ENCODE measurements at regions not wholly inside any gene's neighbourhood (a gene's known extent, or its start where the extent isn't known, plus 50 kb on each side); places are given as distances from the start of the nearest gene placed in this dataset.
"Not testable (repeated sequence)": the region's sequence is repeated elsewhere in the genome, so short reads cannot be mapped to it uniquely, and the experiment has no call there.

GRCh38 chr11:23212807-23213206 is 352.5 kb upstream of the CCDC179 start:
- ChIA-PET CTCF (no interaction called here), POLR2A (no interaction called here)
- Histone ChIP-seq H3K36me3 (ENCODE audit: insufficient read depth, low read length) (no peaks in the 10 kb centered on the region), H3K9me3 (ENCODE audit: low read length) (no peaks in the 10 kb centered on the region), H3K27ac (ENCODE audit: low read depth, low read length) (no peak overlapping the region), H3K4me3 (ENCODE audit: low read length) (no peak overlapping the region), H3K27me3 (ENCODE audit: insufficient read depth, low read length, poor library complexity, severe bottlenecking) (no peaks in the 10 kb centered on the region), H3K4me1 (ENCODE audit: insufficient read depth, low read length) (no peaks in the 10 kb centered on the region)
- Mint-ChIP-seq H3K4me3 (no peak overlapping the region), H3K9me3 (peaks cover 4 to 29% (median 15%) of the 10 kb centered on the region in 5 donors), H3K27me3 (no peaks in the 10 kb centered on the region), H3K4me1 (no peaks in the 10 kb centered on the region), H3K27ac (no peak overlapping the region), H3K36me3 (peaks cover 0 to 5% (median 0%) of the 10 kb centered on the region in 3 donors)
- DNase-seq = no peak

- Histone ChIP-seq H3K4me1 (ENCODE audit: insufficient read depth, low read length) (no peaks in the 10 kb centered on the region), H3K27me3 (ENCODE audit: insufficient read depth, low read length, poor library complexity, severe bottlenecking) (no peaks in the 10 kb centered on the region), H3K36me3 (ENCODE audit: insufficient read depth, low read length) (no peaks in the 10 kb centered on the region), H3K4me3 (ENCODE audit: low read length) (no peak overlapping the region), H3K9me3 (ENCODE audit: low read length) (no peaks in the 10 kb centered on the region), H3K27ac (ENCODE audit: low read depth, low read length) (no peak overlapping the region)
- no peak for DNase-seq
- Mint-ChIP-seq H3K4me1 (no peaks in the 10 kb centered on the region), H3K4me3 (no peak overlapping the region), H3K27ac (no peak overlapping the region), H3K9me3 (peaks cover 11 to 30% (median 20%) of the 10 kb centered on the region in 5 donors), H3K36me3 (peaks cover 0 to 5% (median 0%) of the 10 kb centered on the region in 3 donors), H3K27me3 (no peaks in the 10 kb centered on the region)
- POLR2A ChIA-PET = no interaction called here
- CTCF ChIA-PET = no interaction called here
These were observed 356.8 kb upstream of the CCDC179 start for GRCh38 chr11:23217072-23217471.

GRCh38 chr11:23220086-23220485 is 359.8 kb upstream of the CCDC179 start:
- H3K27me3 Mint-ChIP-seq; H3K36me3 ChIP-seq (ENCODE audit: insufficient read depth, low read length); CTCF ChIA-PET; DNase-seq; H3K4me1 Mint-ChIP-seq; H3K36me3 Mint-ChIP-seq; POLR2A ChIA-PET; H3K4me3 Mint-ChIP-seq; H3K4me3 ChIP-seq (ENCODE audit: low read length); H3K27ac ChIP-seq (ENCODE audit: low read depth, low read length); H3K4me1 ChIP-seq (ENCODE audit: insufficient read depth, low read length); H3K27ac Mint-ChIP-seq; H3K27me3 ChIP-seq (ENCODE audit: insufficient read depth, low read length, poor library complexity, severe bottlenecking); H3K9me3 ChIP-seq (ENCODE audit: low read length): not testable (repeated sequence)
- H3K9me3 Mint-ChIP-seq = peaks cover 15 to 39% (median 17%) of the 10 kb centered on the region in 5 donors

GRCh38 chr11:23221366-23221765 is 361.1 kb upstream of the CCDC179 start:
- H3K9me3 Mint-ChIP-seq = peaks cover 11 to 28% (median 17%) of the 10 kb centered on the region in 5 donors
- CTCF ChIA-PET = no interaction called here
- Histone ChIP-seq H3K27ac (ENCODE audit: low read depth, low read length) (no peak overlapping the region), H3K36me3 (ENCODE audit: insufficient read depth, low read length) (no peaks in the 10 kb centered on the region), H3K27me3 (ENCODE audit: insufficient read depth, low read length, poor library complexity, severe bottlenecking) (no peaks in the 10 kb centered on the region), H3K4me1 (ENCODE audit: insufficient read depth, low read length) (no peaks in the 10 kb centered on the region), H3K9me3 (ENCODE audit: low read length) (no peaks in the 10 kb centered on the region), H3K4me3 (ENCODE audit: low read length) (no peak overlapping the region)
- POLR2A ChIA-PET = no interaction called here
- H3K27ac Mint-ChIP-seq = no peak overlapping the region
- H3K36me3 Mint-ChIP-seq = no peaks in the 10 kb centered on the region
- DNase-seq = no peak
- no peaks in the 10 kb centered on the region for H3K4me1 Mint-ChIP-seq
- no peaks in the 10 kb centered on the region for H3K27me3 Mint-ChIP-seq
- H3K4me3 Mint-ChIP-seq = no peak overlapping the region

- no peak for DNase-seq
- H3K9me3 ChIP-seq (ENCODE audit: low read length) = no peaks in the 10 kb centered on the region
- ChIA-PET CTCF (no interaction called here), POLR2A (no interaction called here)
- no peaks in the 10 kb centered on the region for H3K27me3 Mint-ChIP-seq
- H3K36me3 ChIP-seq (ENCODE audit: insufficient read depth, low read length) = no peaks in the 10 kb centered on the region
- no peaks in the 10 kb centered on the region for H3K4me1 ChIP-seq (ENCODE audit: insufficient read depth, low read length)
- no peak overlapping the region for H3K4me3 Mint-ChIP-seq
- no peaks in the 10 kb centered on the region for H3K36me3 Mint-ChIP-seq
- H3K4me1 Mint-ChIP-seq = no peaks in the 10 kb centered on the region
- H3K4me3 ChIP-seq (ENCODE audit: low read length) = no peak overlapping the region
- peaks cover 0 to 14% (median 7%) of the 10 kb centered on the region in 5 donors for H3K9me3 Mint-ChIP-seq
- no peaks in the 10 kb centered on the region for H3K27me3 ChIP-seq (ENCODE audit: insufficient read depth, low read length, poor library complexity, severe bottlenecking)
- no peak overlapping the region for H3K27ac ChIP-seq (ENCODE audit: low read depth, low read length)
- no peak overlapping the region for H3K27ac Mint-ChIP-seq
These were observed 366.2 kb upstream of the CCDC179 start for GRCh38 chr11:23226331-23227077.

- no peak overlapping the region for H3K4me3 ChIP-seq (ENCODE audit: low read length)
- H3K9me3 ChIP-seq (ENCODE audit: low read length) = no peaks in the 10 kb centered on the region
- H3K36me3 ChIP-seq (ENCODE audit: insufficient read depth, low read length) = no peaks in the 10 kb centered on the region
- H3K27me3 ChIP-seq (ENCODE audit: insufficient read depth, low read length, poor library complexity, severe bottlenecking) = no peaks in the 10 kb centered on the region
- H3K4me3 Mint-ChIP-seq = no peak overlapping the region
- POLR2A ChIA-PET = no interaction called here
- H3K27ac ChIP-seq (ENCODE audit: low read depth, low read length) = no peak overlapping the region
- H3K4me1 Mint-ChIP-seq = no peaks in the 10 kb centered on the region
- no peak for DNase-seq
- H3K27me3 Mint-ChIP-seq = no peaks in the 10 kb centered on the region
- H3K36me3 Mint-ChIP-seq = no peaks in the 10 kb centered on the region
- H3K4me1 ChIP-seq (ENCODE audit: insufficient read depth, low read length) = no peaks in the 10 kb centered on the region
- CTCF ChIA-PET = no interaction called here
- H3K27ac Mint-ChIP-seq = no peak overlapping the region
- H3K9me3 Mint-ChIP-seq = peaks cover 0 to 14% (median 8%) of the 10 kb centered on the region in 5 donors
These were observed 366.8 kb upstream of the CCDC179 start for GRCh38 chr11:23227078-23227445.

- peaks cover 0 to 18% (median 3%) of the 10 kb centered on the region in 5 donors for H3K9me3 Mint-ChIP-seq
- no peak overlapping the region for H3K4me3 Mint-ChIP-seq
- POLR2A ChIA-PET = no interaction called here
- H3K4me3 ChIP-seq (ENCODE audit: low read length) = no peak overlapping the region
- no peaks in the 10 kb centered on the region for H3K4me1 ChIP-seq (ENCODE audit: insufficient read depth, low read length)
- no peaks in the 10 kb centered on the region for H3K9me3 ChIP-seq (ENCODE audit: low read length)
- no peaks in the 10 kb centered on the region for H3K36me3 ChIP-seq (ENCODE audit: insufficient read depth, low read length)
- no peak for DNase-seq
- H3K27me3 Mint-ChIP-seq = no peaks in the 10 kb centered on the region
- H3K27me3 ChIP-seq (ENCODE audit: insufficient read depth, low read length, poor library complexity, severe bottlenecking) = no peaks in the 10 kb centered on the region
- CTCF ChIA-PET = no interaction called here
- no peak overlapping the region for H3K27ac ChIP-seq (ENCODE audit: low read depth, low read length)
- H3K4me1 Mint-ChIP-seq = no peaks in the 10 kb centered on the region
- H3K36me3 Mint-ChIP-seq = peaks cover 0 to 2% (median 0%) of the 10 kb centered on the region in 3 donors
- no peak overlapping the region for H3K27ac Mint-ChIP-seq
These were observed 372.4 kb upstream of the CCDC179 start for GRCh38 chr11:23232652-23233051.

- POLR2A ChIA-PET = no interaction called here
- no peak overlapping the region for H3K4me3 Mint-ChIP-seq
- H3K36me3 ChIP-seq (ENCODE audit: insufficient read depth, low read length) = no peaks in the 10 kb centered on the region
- H3K27ac ChIP-seq (ENCODE audit: low read depth, low read length) = no peak overlapping the region
- no peak overlapping the region for H3K4me3 ChIP-seq (ENCODE audit: low read length)
- H3K9me3 ChIP-seq (ENCODE audit: low read length) = no peaks in the 10 kb centered on the region
- H3K27me3 Mint-ChIP-seq = no peaks in the 10 kb centered on the region
- no peaks in the 10 kb centered on the region for H3K4me1 ChIP-seq (ENCODE audit: insufficient read depth, low read length)
- peaks cover 0 to 2% (median 0%) of the 10 kb centered on the region in 3 donors for H3K36me3 Mint-ChIP-seq
- no peak overlapping the region for H3K27ac Mint-ChIP-seq
- H3K4me1 Mint-ChIP-seq = no peaks in the 10 kb centered on the region
- no peaks in the 10 kb centered on the region for H3K27me3 ChIP-seq (ENCODE audit: insufficient read depth, low read length, poor library complexity, severe bottlenecking)
- CTCF ChIA-PET = no interaction called here
- DNase-seq = no peak
- H3K9me3 Mint-ChIP-seq = peaks cover 0 to 18% (median 3%) of the 10 kb centered on the region in 5 donors
These were observed 372.8 kb upstream of the CCDC179 start for GRCh38 chr11:23233075-23233474.
